Tibial nerve (tissue), 4 donors: ENCODE measurements at regions not wholly inside any gene's neighbourhood (a gene's known extent, or its start where the extent isn't known, plus 50 kb on each side); places are given as distances from the start of the nearest gene placed in this dataset.

ENCODE experiments used
- DNase-seq, 2 donors: peaks; one replicate each; pipeline ENCODE4 v3.0.0-alpha.2; 2019; ENCODE audit warnings: low spot score in 2 of 2
- H3K27ac ChIP-seq, 4 donors: fragments of 200-600 bp; sonication (generic) in 3 of 4; one replicate each; pipeline ENCODE4 v1.5.1; 2017 to 2019; ENCODE audit warnings: mild to moderate bottlenecking in 1 of 4
- H3K27me3 ChIP-seq, 2 donors: fragments of 200-600 bp; sonication (generic) in 1 of 2; one replicate each; pipeline versions ENCODE4 v1.5.1 to v1.6.0; 2017 to 2019
- H3K36me3 ChIP-seq, 3 donors: fragments of 200-600 bp; sonication (generic); one replicate each; pipeline ENCODE4 v1.5.1; 2018 to 2019
- H3K4me1 ChIP-seq, 4 donors: fragments of 200-600 bp; sonication (generic) in 3 of 4; one replicate each; pipeline ENCODE4 v1.5.1; 2017 to 2019
- H3K4me3 ChIP-seq, 4 donors: fragments of 200-600 bp; sonication (generic) in 3 of 4; one replicate each; pipeline ENCODE4 v1.5.1; 2017 to 2019; ENCODE audit warnings: mild to moderate bottlenecking in 1 of 4, moderate library complexity in 1 of 4
- H3K9me3 ChIP-seq, 4 donors: fragments of 200-600 bp; sonication (generic) in 3 of 4; one replicate each; pipeline ENCODE4 v1.5.1; 2017 to 2019
- CTCF ChIP-seq, 5 experiments: fragments of 200-600 bp in 3 of 5; fragments of 450-650 bp in 2 of 5; sonication (generic) in 3 of 5; IDR thresholded peaks; one replicate each; pipeline ENCODE4 v1.5.1; 2016 to 2019; ENCODE audit warnings: antibody characterized with exemption in 5 of 5, mild to moderate bottlenecking in 3 of 5, moderate library complexity in 2 of 5
- EP300 ChIP-seq, 2 donors: sonication (generic); formaldehyde crosslinking; IDR thresholded peaks; one replicate each; pipeline ENCODE4 v1.6.1; 2017; ENCODE audit warnings: antibody characterized with exemption in 2 of 2, mild to moderate bottlenecking in 1 of 2
- POLR2A ChIP-seq, 2 donors: fragments of 450-650 bp; IDR thresholded peaks; one replicate each; pipeline ENCODE4 v1.6.1; 2017; ENCODE audit warnings: antibody characterized with exemption in 2 of 2, mild to moderate bottlenecking in 2 of 2, moderate library complexity in 2 of 2
- WGBS, 2 donors: methylation state at CpG; one replicate each; pipeline ENCODE4 v1.1.5; 2018; 5-methylcytosine and 5-hydroxymethylcytosine counted together

- H3K36me3 ChIP-seq: no peaks in the 10 kb centered on the region
- H3K4me3 ChIP-seq: no peak overlapping the region
- TF ChIP-seq EP300 (IDR thresholded peaks at IDR 0.05) (no peak), POLR2A (IDR thresholded peaks at IDR 0.05) (no peak), CTCF (IDR thresholded peaks at IDR 0.05) (no peak)
- H3K27ac ChIP-seq: no peak overlapping the region
- H3K4me1 ChIP-seq: no peaks in the 10 kb centered on the region
- H3K9me3 ChIP-seq: no peaks in the 10 kb centered on the region
- WGBS, 2 donors: 85 to 88% methylated on average over 2 of the region's 2 CpGs
- no peaks in the 10 kb centered on the region for H3K27me3 ChIP-seq
- no peak for DNase-seq
Measured at GRCh38 chr3:94573337-94573736, 510.5 kb downstream of the NSUN3 start.

- H3K4me1 ChIP-seq: no peaks in the 10 kb centered on the region
- WGBS, 2 donors: 91 to 93% methylated on average over 3 of the region's 3 CpGs
- TF ChIP-seq EP300 (IDR thresholded peaks at IDR 0.05): no peak
- no peak for TF ChIP-seq CTCF (IDR thresholded peaks at IDR 0.05)
- no peak for TF ChIP-seq POLR2A (IDR thresholded peaks at IDR 0.05)
- peak overlapping the region in 1 of 4 donors; percentile 40 for H3K27ac ChIP-seq
- no peaks in the 10 kb centered on the region for H3K27me3 ChIP-seq
- H3K9me3 ChIP-seq: no peaks in the 10 kb centered on the region
- no peaks in the 10 kb centered on the region for H3K36me3 ChIP-seq
- H3K4me3 ChIP-seq: no peak overlapping the region
- no peak for DNase-seq
Measured at GRCh38 chr3:94587291-94587690, 524.4 kb downstream of the NSUN3 start.

GRCh38 chr3:94593526-94594150, 530.8 kb downstream of the NSUN3 start:
- Histone ChIP-seq H3K27me3 (no peaks in the 10 kb centered on the region), H3K27ac (no peak overlapping the region), H3K9me3 (no peaks in the 10 kb centered on the region), H3K4me3 (no peak overlapping the region), H3K4me1 (no peaks in the 10 kb centered on the region), H3K36me3 (no peaks in the 10 kb centered on the region)
- 78 to 86% methylated on average over 1 of the region's 1 CpG for WGBS, 2 donors
- DNase-seq: no peak
- no peak for TF ChIP-seq POLR2A (IDR thresholded peaks at IDR 0.05)
- no peak for TF ChIP-seq CTCF (IDR thresholded peaks at IDR 0.05)
- TF ChIP-seq EP300 (IDR thresholded peaks at IDR 0.05): no peak

GRCh38 chr3:94596141-94596540, 533.3 kb downstream of the NSUN3 start:
- H3K4me3 ChIP-seq: no peak overlapping the region
- H3K9me3 ChIP-seq: no peaks in the 10 kb centered on the region
- H3K36me3 ChIP-seq: no peaks in the 10 kb centered on the region
- no peak for DNase-seq
- TF ChIP-seq EP300 (IDR thresholded peaks at IDR 0.05) (no peak), CTCF (IDR thresholded peaks at IDR 0.05) (no peak), POLR2A (IDR thresholded peaks at IDR 0.05) (no peak)
- no peaks in the 10 kb centered on the region for H3K27me3 ChIP-seq
- 84 to 93% methylated on average over 3 of the region's 3 CpGs for WGBS, 2 donors
- H3K27ac ChIP-seq: no peak overlapping the region
- H3K4me1 ChIP-seq: no peaks in the 10 kb centered on the region

- H3K27me3 ChIP-seq: no peaks in the 10 kb centered on the region
- H3K36me3 ChIP-seq: no peaks in the 10 kb centered on the region
- 28 to 32% methylated on average over 4 of the region's 4 CpGs for WGBS, 2 donors
- no peak for DNase-seq
- H3K4me3 ChIP-seq: no peak overlapping the region
- no peaks in the 10 kb centered on the region for H3K9me3 ChIP-seq
- TF ChIP-seq CTCF (IDR thresholded peaks at IDR 0.05) (no peak), EP300 (IDR thresholded peaks at IDR 0.05) (no peak), POLR2A (IDR thresholded peaks at IDR 0.05) (no peak)
- H3K27ac ChIP-seq: no peak overlapping the region
- H3K4me1 ChIP-seq: no peaks in the 10 kb centered on the region
Measured at GRCh38 chr3:94596887-94597566, 534.2 kb downstream of the NSUN3 start.
